ENCODE measurements at regions not wholly inside any gene's neighbourhood (a gene's known extent, or its start where the extent isn't known, plus 50 kb on each side); places are given as distances from the start of the nearest gene placed in this dataset.

DNA sequence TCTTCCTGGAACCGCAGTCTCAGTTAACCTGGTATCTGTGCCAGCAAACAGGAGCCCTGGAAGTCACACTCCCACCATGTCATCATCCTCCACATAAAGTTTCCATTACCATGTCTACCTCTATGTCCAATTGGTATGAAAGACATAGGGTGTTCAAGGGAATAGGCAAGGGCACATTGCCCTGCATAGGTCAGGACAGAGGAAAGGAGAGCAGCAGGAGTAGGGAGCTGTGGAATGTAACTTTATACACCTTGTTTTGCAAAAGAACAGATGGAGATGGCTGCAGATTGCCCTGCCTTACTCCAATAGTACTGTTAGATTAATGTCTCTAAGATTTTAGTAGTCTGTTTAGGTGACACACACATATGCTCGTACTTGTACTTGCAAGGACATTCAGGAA is 1056.4 kb downstream of the NTRK3 start:
- H3K27me3 ChIP-seq: no peaks in the 10 kb centered on the region
- no peaks in the 10 kb centered on the region for H3K4me1 ChIP-seq
- no peaks in the 10 kb centered on the region for H3K9me3 ChIP-seq
- TF ChIP-seq, protein P1, sequence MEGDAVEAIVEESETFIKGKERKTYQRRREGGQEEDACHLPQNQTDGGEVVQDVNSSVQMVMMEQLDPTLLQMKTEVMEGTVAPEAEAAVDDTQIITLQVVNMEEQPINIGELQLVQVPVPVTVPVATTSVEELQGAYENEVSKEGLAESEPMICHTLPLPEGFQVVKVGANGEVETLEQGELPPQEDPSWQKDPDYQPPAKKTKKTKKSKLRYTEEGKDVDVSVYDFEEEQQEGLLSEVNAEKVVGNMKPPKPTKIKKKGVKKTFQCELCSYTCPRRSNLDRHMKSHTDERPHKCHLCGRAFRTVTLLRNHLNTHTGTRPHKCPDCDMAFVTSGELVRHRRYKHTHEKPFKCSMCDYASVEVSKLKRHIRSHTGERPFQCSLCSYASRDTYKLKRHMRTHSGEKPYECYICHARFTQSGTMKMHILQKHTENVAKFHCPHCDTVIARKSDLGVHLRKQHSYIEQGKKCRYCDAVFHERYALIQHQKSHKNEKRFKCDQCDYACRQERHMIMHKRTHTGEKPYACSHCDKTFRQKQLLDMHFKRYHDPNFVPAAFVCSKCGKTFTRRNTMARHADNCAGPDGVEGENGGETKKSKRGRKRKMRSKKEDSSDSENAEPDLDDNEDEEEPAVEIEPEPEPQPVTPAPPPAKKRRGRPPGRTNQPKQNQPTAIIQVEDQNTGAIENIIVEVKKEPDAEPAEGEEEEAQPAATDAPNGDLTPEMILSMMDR (IDR thresholded peaks at IDR 0.05): no peak
- no peak for TF ChIP-seq POLR2AphosphoS5 (IDR thresholded peaks at IDR 0.05)
- no peak for TF ChIP-seq EP300 (IDR thresholded peaks at IDR 0.05)
- TF ChIP-seq POLR2A (IDR thresholded peaks at IDR 0.05): no peak
- H3K36me3 ChIP-seq: no peaks in the 10 kb centered on the region
- no peak overlapping the region for H3K4me3 ChIP-seq
- WGBS, 2 donors (ENCODE audit: low coverage in 1 of 2): 60 to 75% methylated on average over 1 of the region's 2 CpGs
- no peak overlapping the region for H3K27ac ChIP-seq
- no peak for ATAC-seq

DNA sequence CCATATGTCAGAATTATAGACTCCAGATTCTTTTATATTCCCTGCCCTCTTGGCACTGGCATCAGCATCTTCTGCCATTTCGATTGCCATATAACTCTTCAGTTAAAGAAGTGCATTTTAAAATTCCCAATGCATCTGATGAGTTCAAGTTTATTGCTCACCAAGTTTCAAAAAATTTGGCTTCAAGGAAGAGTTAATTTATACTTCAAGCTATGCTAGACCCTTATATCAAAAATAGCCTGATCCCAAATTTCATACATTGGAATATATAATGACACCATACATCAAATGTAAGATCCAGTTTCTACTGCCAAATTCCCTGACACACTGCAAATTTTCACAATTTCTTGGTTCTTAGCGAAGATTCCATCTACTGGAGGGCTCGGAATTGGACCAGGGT is 1058.6 kb downstream of the NTRK3 start:
- Histone ChIP-seq H3K36me3 (no peaks in the 10 kb centered on the region), H3K4me3 (no peak overlapping the region), H3K4me1 (no peaks in the 10 kb centered on the region), H3K9me3 (no peaks in the 10 kb centered on the region), H3K27me3 (no peaks in the 10 kb centered on the region), H3K27ac (no peak overlapping the region)
- TF ChIP-seq POLR2A (IDR thresholded peaks at IDR 0.05) (no peak), EP300 (IDR thresholded peaks at IDR 0.05) (no peak)
- TF ChIP-seq, protein P1 (IDR thresholded peaks at IDR 0.05): no peak
- ATAC-seq: no peak
- WGBS, 2 donors (ENCODE audit: low coverage in 1 of 2): 80 to 87% methylated on average over 3 of the region's 3 CpGs

DNA sequence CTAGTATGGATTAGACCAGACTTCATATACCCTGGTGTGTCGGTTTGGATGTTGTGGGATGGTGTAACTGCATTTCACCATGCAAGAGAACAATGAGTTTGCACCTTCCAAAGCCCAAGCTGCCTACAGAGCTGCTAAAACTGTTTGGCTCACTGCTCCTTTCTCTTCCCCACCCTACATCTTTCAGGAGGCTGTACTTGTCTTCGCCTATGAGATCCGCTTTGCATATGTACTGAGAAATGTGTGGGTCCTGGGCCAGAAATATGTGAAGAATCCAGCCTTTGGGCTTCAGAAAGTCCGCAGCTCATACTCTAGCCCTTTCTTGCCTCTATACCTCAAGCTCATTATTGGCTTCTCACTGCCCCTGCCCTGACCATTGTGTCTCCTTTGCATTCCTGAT is 1060.0 kb downstream of the NTRK3 start:
- TF ChIP-seq POLR2AphosphoS5 (IDR thresholded peaks at IDR 0.05): no peak
- no peak for TF ChIP-seq EP300 (IDR thresholded peaks at IDR 0.05)
- no peak for TF ChIP-seq POLR2A (IDR thresholded peaks at IDR 0.05)
- TF ChIP-seq, protein P1 (IDR thresholded peaks at IDR 0.05): no peak
- H3K27ac ChIP-seq: no peak overlapping the region
- no peak for ATAC-seq
- no peaks in the 10 kb centered on the region for H3K36me3 ChIP-seq
- no peaks in the 10 kb centered on the region for H3K27me3 ChIP-seq
- no peak overlapping the region for H3K4me3 ChIP-seq
- 85 to 93% methylated on average over 3 to 4 of the region's 4 CpGs for WGBS, 2 donors (ENCODE audit: low coverage in 1 of 2)
- H3K4me1 ChIP-seq: no peaks in the 10 kb centered on the region
- no peaks in the 10 kb centered on the region for H3K9me3 ChIP-seq

DNA sequence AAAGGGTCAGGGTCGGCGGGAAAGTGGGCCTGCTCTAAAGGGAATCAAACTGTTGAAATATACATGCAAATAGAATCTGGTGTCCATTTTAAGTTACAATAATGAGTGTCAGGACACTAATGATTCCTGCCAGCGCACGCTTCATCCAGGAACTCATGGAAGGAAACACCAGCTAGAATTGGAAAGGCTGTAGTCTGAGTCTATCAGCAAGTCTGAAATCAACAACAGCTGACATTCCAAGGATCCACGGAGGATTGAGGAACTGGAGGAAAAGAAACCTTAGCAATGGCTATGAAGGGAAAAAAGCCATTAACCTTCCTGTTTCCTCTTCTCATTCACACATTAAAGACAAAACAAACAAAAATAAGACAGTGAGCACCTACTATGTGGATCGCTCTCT is 1063.1 kb downstream of the NTRK3 start:
- no peaks in the 10 kb centered on the region for H3K36me3 ChIP-seq
- TF ChIP-seq POLR2A (IDR thresholded peaks at IDR 0.05) (no peak), EP300 (IDR thresholded peaks at IDR 0.05) (no peak), POLR2AphosphoS5 (IDR thresholded peaks at IDR 0.05) (no peak)
- TF ChIP-seq, protein P1 (IDR thresholded peaks at IDR 0.05): no peak
- no peaks in the 10 kb centered on the region for H3K27me3 ChIP-seq
- no peaks in the 10 kb centered on the region for H3K4me1 ChIP-seq
- 74 to 90% methylated on average over 2 to 6 of the region's 6 CpGs for WGBS, 2 donors (ENCODE audit: low coverage in 1 of 2)
- no peak overlapping the region for H3K27ac ChIP-seq
- H3K9me3 ChIP-seq: no peaks in the 10 kb centered on the region
- no peak overlapping the region for H3K4me3 ChIP-seq
- ATAC-seq: no peak

DNA sequence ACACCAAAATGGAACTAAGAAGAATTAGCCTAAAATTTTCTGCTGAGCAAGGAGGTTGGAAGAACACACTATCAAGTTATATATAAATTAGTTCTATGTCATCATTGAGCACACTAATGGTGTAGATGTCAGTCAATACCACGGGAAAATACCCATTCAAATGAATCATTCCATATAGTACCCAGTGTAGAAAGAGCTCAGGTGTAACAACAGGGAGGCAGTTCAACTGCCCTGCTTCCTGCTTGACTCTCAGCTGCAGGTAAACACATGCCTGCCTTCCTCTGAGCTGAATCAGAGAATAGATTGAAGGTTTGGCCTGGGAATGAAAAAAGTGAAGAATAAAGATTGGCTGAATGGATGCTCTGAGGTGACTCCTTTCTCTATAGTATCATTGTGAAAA is 1088.0 kb downstream of the AGBL1 start:
- no peak overlapping the region for H3K27ac ChIP-seq
- ATAC-seq: no peak
- no peaks in the 10 kb centered on the region for H3K27me3 ChIP-seq
- no peaks in the 10 kb centered on the region for H3K4me1 ChIP-seq
- no peaks in the 10 kb centered on the region for H3K36me3 ChIP-seq
- H3K9me3 ChIP-seq: no peaks in the 10 kb centered on the region
- 55 to 67% methylated on average over 1 of the region's 1 CpG for WGBS, 2 donors (ENCODE audit: low coverage in 1 of 2)
- no peak overlapping the region for H3K4me3 ChIP-seq
- TF ChIP-seq EP300 (IDR thresholded peaks at IDR 0.05): no peak
- no peak for TF ChIP-seq POLR2A (IDR thresholded peaks at IDR 0.05)
- TF ChIP-seq, protein P1 (IDR thresholded peaks at IDR 0.05): no peak
- no peak for TF ChIP-seq POLR2AphosphoS5 (IDR thresholded peaks at IDR 0.05)
